Duodenal mucosa (tissue), 2 donors: ENCODE measurements at regions not wholly inside any gene's neighbourhood (a gene's known extent, or its start where the extent isn't known, plus 50 kb on each side); places are given as distances from the start of the nearest gene placed in this dataset.

Experiments used
- H3K27ac ChIP-seq: one replicate; pipeline ENCODE4 v1.7.0; 2013; ENCODE audit warnings: low read depth, low read length
- H3K27me3 ChIP-seq, 2 donors: one replicate each; pipeline ENCODE4 v1.7.0; 2013; ENCODE audit warnings: low read length in 2 of 2, control low read depth in 1 of 2; ENCODE audit not compliant: insufficient read depth in 2 of 2, control insufficient read depth in 1 of 2
- H3K36me3 ChIP-seq, 2 donors: one replicate each; pipeline ENCODE4 v1.7.0; 2013; ENCODE audit warnings: low read length in 2 of 2, control low read depth in 1 of 2; ENCODE audit not compliant: insufficient read depth in 2 of 2, control insufficient read depth in 1 of 2
- H3K4me1 ChIP-seq, 2 donors: one replicate each; pipeline ENCODE4 v1.7.0; 2013; ENCODE audit warnings: low read length in 2 of 2, control low read depth in 1 of 2; ENCODE audit not compliant: insufficient read depth in 2 of 2, control insufficient read depth in 1 of 2
- H3K4me3 ChIP-seq, 2 donors: one replicate each; pipeline ENCODE4 v1.7.0; 2013; ENCODE audit warnings: low read length in 2 of 2, low read depth in 1 of 2
- H3K9ac ChIP-seq, 2 donors: one replicate each; pipeline ENCODE4 v1.7.0; 2013; ENCODE audit warnings: low read length in 2 of 2, low read depth in 1 of 2
- H3K9me3 ChIP-seq, 2 donors: one replicate each; pipeline ENCODE4 v1.7.0; 2013; ENCODE audit warnings: low read length in 2 of 2, control low read depth in 1 of 2; ENCODE audit not compliant: control insufficient read depth in 1 of 2

GRCh38 chr15:97838606-97839210 is 121.8 kb upstream of the ARRDC4 start:
- no peak overlapping the region for H3K9ac ChIP-seq
- H3K36me3 ChIP-seq, result no peaks in the 10 kb centered on the region
- no peaks in the 10 kb centered on the region for H3K4me1 ChIP-seq
- no peak overlapping the region for H3K27ac ChIP-seq
- no peak overlapping the region for H3K4me3 ChIP-seq
- H3K9me3 ChIP-seq, result peaks cover 0 to 3% of the 10 kb centered on the region in 2 donors
- no peaks in the 10 kb centered on the region for H3K27me3 ChIP-seq

GRCh38 chr15:97840501-97840900 is 120.0 kb upstream of the ARRDC4 start:
- H3K9me3 ChIP-seq, result no peaks in the 10 kb centered on the region
- H3K27ac ChIP-seq, result no peak overlapping the region
- no peak overlapping the region for H3K9ac ChIP-seq
- no peaks in the 10 kb centered on the region for H3K4me1 ChIP-seq
- no peaks in the 10 kb centered on the region for H3K36me3 ChIP-seq
- H3K27me3 ChIP-seq, result no peaks in the 10 kb centered on the region
- H3K4me3 ChIP-seq, result no peak overlapping the region

GRCh38 chr15:97841558-97841957 is 118.9 kb upstream of the ARRDC4 start:
- Histone ChIP-seq H3K36me3 (no peaks in the 10 kb centered on the region), H3K9me3 (no peaks in the 10 kb centered on the region), H3K4me3 (no peak overlapping the region), H3K9ac (no peak overlapping the region), H3K27ac (no peak overlapping the region), H3K4me1 (no peaks in the 10 kb centered on the region), H3K27me3 (no peaks in the 10 kb centered on the region)

- Histone ChIP-seq H3K36me3 (no peaks in the 10 kb centered on the region), H3K4me1 (no peaks in the 10 kb centered on the region), H3K9me3 (no peaks in the 10 kb centered on the region), H3K9ac (no peak overlapping the region), H3K27ac (no peak overlapping the region), H3K27me3 (no peaks in the 10 kb centered on the region), H3K4me3 (no peak overlapping the region)
Observed at GRCh38 chr15:97849183-97849582, 111.3 kb upstream of the ARRDC4 start.

- no peak overlapping the region for H3K9ac ChIP-seq
- no peak overlapping the region for H3K27ac ChIP-seq
- H3K4me3 ChIP-seq, result no peak overlapping the region
- H3K27me3 ChIP-seq, result no peaks in the 10 kb centered on the region
- H3K36me3 ChIP-seq, result no peaks in the 10 kb centered on the region
- no peaks in the 10 kb centered on the region for H3K9me3 ChIP-seq
- no peaks in the 10 kb centered on the region for H3K4me1 ChIP-seq
Observed at GRCh38 chr15:97858296-97858695, 102.2 kb upstream of the ARRDC4 start.

- Histone ChIP-seq H3K9me3 (no peaks in the 10 kb centered on the region), H3K27ac (no peak overlapping the region), H3K36me3 (no peaks in the 10 kb centered on the region), H3K4me1 (no peaks in the 10 kb centered on the region), H3K27me3 (no peaks in the 10 kb centered on the region), H3K4me3 (no peak overlapping the region), H3K9ac (no peak overlapping the region)
Observed at GRCh38 chr15:97861529-97862260, 98.8 kb upstream of the ARRDC4 start.

GRCh38 chr15:97866959-97867358 is 93.5 kb upstream of the ARRDC4 start:
- no peaks in the 10 kb centered on the region for H3K4me1 ChIP-seq
- H3K9me3 ChIP-seq, result no peaks in the 10 kb centered on the region
- H3K9ac ChIP-seq, result no peak overlapping the region
- H3K36me3 ChIP-seq, result no peaks in the 10 kb centered on the region
- H3K4me3 ChIP-seq, result no peak overlapping the region
- no peaks in the 10 kb centered on the region for H3K27me3 ChIP-seq
- H3K27ac ChIP-seq, result no peak overlapping the region

- Histone ChIP-seq H3K9ac (no peak overlapping the region), H3K4me1 (no peaks in the 10 kb centered on the region), H3K4me3 (no peak overlapping the region), H3K36me3 (no peaks in the 10 kb centered on the region), H3K9me3 (no peaks in the 10 kb centered on the region), H3K27me3 (no peaks in the 10 kb centered on the region), H3K27ac (no peak overlapping the region)
Observed at GRCh38 chr15:97867870-97868269, 92.6 kb upstream of the ARRDC4 start.

- Histone ChIP-seq H3K4me1 (no peaks in the 10 kb centered on the region), H3K9ac (no peak overlapping the region), H3K27me3 (no peaks in the 10 kb centered on the region), H3K4me3 (no peak overlapping the region), H3K36me3 (no peaks in the 10 kb centered on the region), H3K9me3 (no peaks in the 10 kb centered on the region), H3K27ac (no peak overlapping the region)
Observed at GRCh38 chr15:97868981-97869380, 91.5 kb upstream of the ARRDC4 start.

GRCh38 chr15:97870771-97871170 is 89.7 kb upstream of the ARRDC4 start:
- no peaks in the 10 kb centered on the region for H3K4me1 ChIP-seq
- H3K4me3 ChIP-seq, result no peak overlapping the region
- H3K27me3 ChIP-seq, result no peaks in the 10 kb centered on the region
- no peaks in the 10 kb centered on the region for H3K9me3 ChIP-seq
- no peaks in the 10 kb centered on the region for H3K36me3 ChIP-seq
- H3K9ac ChIP-seq, result no peak overlapping the region
- no peak overlapping the region for H3K27ac ChIP-seq
